ENCODE measurements at regions not wholly inside any gene's neighbourhood (a gene's known extent, or its start where the extent isn't known, plus 50 kb on each side); places are given as distances from the start of the nearest gene placed in this dataset.

- Histone ChIP-seq H3K9ac (no peak overlapping the region), H3K27ac (no peak overlapping the region), H4K20me1 (ENCODE audit: insufficient read depth) (no peaks in the 10 kb centered on the region), H3K79me2 (ENCODE audit: insufficient read depth, low read depth) (no peaks in the 10 kb centered on the region), H3K36me3 (ENCODE audit: insufficient read depth) (no peaks in the 10 kb centered on the region), H3K4me1 (ENCODE audit: low read depth, poor library complexity, severe bottlenecking) (peaks cover 11% of the 10 kb centered on the region), H3K27me3 (ENCODE audit: insufficient read depth, low read depth) (peaks cover 7% of the 10 kb centered on the region), H2AFZ (ENCODE audit: low read depth) (no peak overlapping the region), H3K4me3 (IDR thresholded peaks at IDR 0.05; ENCODE audit: insufficient read depth, low read depth, low read length) (no peak overlapping the region), H3K4me2 (no peak overlapping the region)
- no peak for TF ChIP-seq CTCF (conservative IDR thresholded peaks at IDR 0.05; ENCODE audit: low read depth, low read length)
Observed at GRCh38 chr15:29566914-29567313, 255.4 kb downstream of the TJP1 start.

GRCh38 chr15:29563112-29563511, 259.2 kb downstream of the TJP1 start:
- Histone ChIP-seq H3K9ac (no peak overlapping the region), H3K79me2 (ENCODE audit: insufficient read depth, low read depth) (no peaks in the 10 kb centered on the region), H2AFZ (ENCODE audit: low read depth) (no peak overlapping the region), H3K36me3 (ENCODE audit: insufficient read depth) (no peaks in the 10 kb centered on the region), H3K27ac (no peak overlapping the region), H3K4me3 (IDR thresholded peaks at IDR 0.05; ENCODE audit: insufficient read depth, low read depth, low read length) (no peak overlapping the region), H3K4me1 (ENCODE audit: low read depth, poor library complexity, severe bottlenecking) (peaks cover 7% of the 10 kb centered on the region), H4K20me1 (ENCODE audit: insufficient read depth) (no peaks in the 10 kb centered on the region), H3K27me3 (ENCODE audit: insufficient read depth, low read depth) (no peaks in the 10 kb centered on the region), H3K4me2 (no peak overlapping the region)
- TF ChIP-seq CTCF (conservative IDR thresholded peaks at IDR 0.05; ENCODE audit: low read depth, low read length): no peak

GRCh38 chr15:29560896-29561295, 261.4 kb downstream of the TJP1 start:
- Histone ChIP-seq H3K4me1 (ENCODE audit: low read depth, poor library complexity, severe bottlenecking) (peaks cover 4% of the 10 kb centered on the region), H3K4me3 (IDR thresholded peaks at IDR 0.05; ENCODE audit: insufficient read depth, low read depth, low read length) (no peak overlapping the region), H2AFZ (ENCODE audit: low read depth) (no peak overlapping the region), H3K4me2 (no peak overlapping the region), H4K20me1 (ENCODE audit: insufficient read depth) (no peaks in the 10 kb centered on the region), H3K27ac (no peak overlapping the region), H3K27me3 (ENCODE audit: insufficient read depth, low read depth) (no peaks in the 10 kb centered on the region), H3K79me2 (ENCODE audit: insufficient read depth, low read depth) (no peaks in the 10 kb centered on the region), H3K36me3 (ENCODE audit: insufficient read depth) (no peaks in the 10 kb centered on the region), H3K9ac (no peak overlapping the region)
- no peak for TF ChIP-seq CTCF (conservative IDR thresholded peaks at IDR 0.05; ENCODE audit: low read depth, low read length)

GRCh38 chr15:29558261-29558660, 264.0 kb downstream of the TJP1 start:
- H3K27me3 ChIP-seq (ENCODE audit: insufficient read depth, low read depth): no peaks in the 10 kb centered on the region
- no peak overlapping the region for H3K4me2 ChIP-seq
- no peak overlapping the region for H3K27ac ChIP-seq
- H3K79me2 ChIP-seq (ENCODE audit: insufficient read depth, low read depth): no peaks in the 10 kb centered on the region
- no peak for TF ChIP-seq CTCF (conservative IDR thresholded peaks at IDR 0.05; ENCODE audit: low read depth, low read length)
- H3K4me3 ChIP-seq (IDR thresholded peaks at IDR 0.05; ENCODE audit: insufficient read depth, low read depth, low read length): no peak overlapping the region
- no peak overlapping the region for H3K9ac ChIP-seq
- H3K4me1 ChIP-seq (ENCODE audit: low read depth, poor library complexity, severe bottlenecking): peaks cover 4% of the 10 kb centered on the region
- H3K36me3 ChIP-seq (ENCODE audit: insufficient read depth): no peaks in the 10 kb centered on the region
- H4K20me1 ChIP-seq (ENCODE audit: insufficient read depth): no peaks in the 10 kb centered on the region
- H2AFZ ChIP-seq (ENCODE audit: low read depth): no peak overlapping the region

Measured in KMS-11 (cell line).